ENCODE measurements at regions not wholly inside any gene's neighbourhood (a gene's known extent, or its start where the extent isn't known, plus 50 kb on each side); places are given as distances from the start of the nearest gene placed in this dataset.

GRCh38 chr5:104612005-104612404, 1049.4 kb upstream of the NUDT12 start:
- no peak overlapping the region for H3K27ac ChIP-seq
- no peaks in the 10 kb centered on the region for H3K9me3 ChIP-seq
- no peak overlapping the region for H3K4me3 ChIP-seq
- no peaks in the 10 kb centered on the region for H3K36me3 ChIP-seq
- in situ Hi-C loops (cut with MboI; ENCODE audit: low sequenced_read_pairs in 4 of 4) (no loop called here), intact Hi-C loops (cut with DNase I; ENCODE audit: low total_unique reads) (no loop called here)
- no peak for ATAC-seq
- H3K27me3 ChIP-seq = no peaks in the 10 kb centered on the region
- TF ChIP-seq POLR2A (IDR thresholded peaks at IDR 0.05) (no peak), CTCF (IDR thresholded peaks at IDR 0.05 in 4 of 5, conservative IDR thresholded peaks at IDR 0.05 in 1 of 5) (no peak)
- no peaks in the 10 kb centered on the region for H3K4me1 ChIP-seq
- no peak for DNase-seq

- Histone ChIP-seq H3K9me3 (no peaks in the 10 kb centered on the region), H3K27me3 (no peaks in the 10 kb centered on the region), H3K36me3 (no peaks in the 10 kb centered on the region), H3K4me1 (no peaks in the 10 kb centered on the region), H3K4me3 (no peak overlapping the region), H3K27ac (no peak overlapping the region)
- no peak for ATAC-seq
- intact Hi-C loops (cut with DNase I; ENCODE audit: low total_unique reads) (no loop called here), in situ Hi-C loops (cut with MboI; ENCODE audit: low sequenced_read_pairs in 4 of 4) (no loop called here)
- no peak for DNase-seq
- TF ChIP-seq POLR2A (IDR thresholded peaks at IDR 0.05) (no peak), CTCF (IDR thresholded peaks at IDR 0.05 in 4 of 5, conservative IDR thresholded peaks at IDR 0.05 in 1 of 5) (no peak)
These were observed 1048.7 kb upstream of the NUDT12 start for GRCh38 chr5:104611135-104611767.

- Histone ChIP-seq H3K27me3 (no peaks in the 10 kb centered on the region), H3K4me3 (no peak overlapping the region), H3K4me1 (no peaks in the 10 kb centered on the region), H3K36me3 (no peaks in the 10 kb centered on the region), H3K27ac (no peak overlapping the region), H3K9me3 (no peaks in the 10 kb centered on the region)
- DNase-seq (no peak), ATAC-seq (no peak)
- TF ChIP-seq CTCF (IDR thresholded peaks at IDR 0.05 in 4 of 5, conservative IDR thresholded peaks at IDR 0.05 in 1 of 5) (no peak), POLR2A (IDR thresholded peaks at IDR 0.05) (no peak)
- intact Hi-C loops (cut with DNase I; ENCODE audit: low total_unique reads) (no loop called here), in situ Hi-C loops (cut with MboI; ENCODE audit: low sequenced_read_pairs in 4 of 4) (no loop called here)
These were observed 1043.8 kb upstream of the NUDT12 start for GRCh38 chr5:104606258-104606829.

- Histone ChIP-seq H3K27ac (no peak overlapping the region), H3K4me3 (no peak overlapping the region), H3K36me3 (no peaks in the 10 kb centered on the region), H3K27me3 (no peaks in the 10 kb centered on the region), H3K4me1 (no peaks in the 10 kb centered on the region), H3K9me3 (no peaks in the 10 kb centered on the region)
- no peak for DNase-seq
- no peak for ATAC-seq
- intact Hi-C loops (cut with DNase I; ENCODE audit: low total_unique reads) = no loop called here
- in situ Hi-C loops (cut with MboI; ENCODE audit: low sequenced_read_pairs in 4 of 4) = no loop called here
- TF ChIP-seq CTCF (IDR thresholded peaks at IDR 0.05 in 4 of 5, conservative IDR thresholded peaks at IDR 0.05 in 1 of 5) (no peak), POLR2A (IDR thresholded peaks at IDR 0.05) (no peak)
These were observed 1037.1 kb upstream of the NUDT12 start for GRCh38 chr5:104599726-104600125.

GRCh38 chr5:104598285-104598684, 1035.7 kb upstream of the NUDT12 start:
- DNase-seq = no peak
- intact Hi-C loops (cut with DNase I; ENCODE audit: low total_unique reads) (no loop called here), in situ Hi-C loops (cut with MboI; ENCODE audit: low sequenced_read_pairs in 4 of 4) (no loop called here)
- H3K4me3 ChIP-seq = no peak overlapping the region
- H3K27ac ChIP-seq = no peak overlapping the region
- ATAC-seq = no peak
- no peaks in the 10 kb centered on the region for H3K36me3 ChIP-seq
- TF ChIP-seq CTCF (IDR thresholded peaks at IDR 0.05 in 4 of 5, conservative IDR thresholded peaks at IDR 0.05 in 1 of 5) = no peak
- no peaks in the 10 kb centered on the region for H3K9me3 ChIP-seq
- H3K4me1 ChIP-seq = no peaks in the 10 kb centered on the region
- no peaks in the 10 kb centered on the region for H3K27me3 ChIP-seq
